Fibroblast of villous mesenchyme (primary cell): ENCODE measurements at regions not wholly inside any gene's neighbourhood (a gene's known extent, or its start where the extent isn't known, plus 50 kb on each side); places are given as distances from the start of the nearest gene placed in this dataset.

Experiments used
- DNase-seq: peaks from one replicate; pipeline ENCODE4 v3.0.0-alpha.2; 2010; ENCODE audit warnings: low read depth
- H3K4me3 ChIP-seq: 2 replicates; pipeline ENCODE4 v1.5.1; 2011; ENCODE audit warnings: low read depth, mild to moderate bottlenecking, low read length
- CTCF ChIP-seq: IDR thresholded peaks from 2 replicates; pipeline ENCODE4 v1.5.1; 2012; ENCODE audit warnings: low read depth, mild to moderate bottlenecking, low read length; ENCODE audit not compliant: insufficient read depth

GRCh38 chr2:184304006-184304405, 294.3 kb upstream of the ZNF804A start:
- no peak overlapping the region for H3K4me3 ChIP-seq
- TF ChIP-seq CTCF: no peak
- DNase-seq: no peak

- H3K4me3 ChIP-seq: no peak overlapping the region
- TF ChIP-seq CTCF: no peak
- DNase-seq: no peak
Measured at GRCh38 chr2:184305105-184305504, 293.2 kb upstream of the ZNF804A start.

- no peak for TF ChIP-seq CTCF
- H3K4me3 ChIP-seq: no peak overlapping the region
- DNase-seq: no peak
Measured at GRCh38 chr2:184308706-184309105, 289.6 kb upstream of the ZNF804A start.

- no peak overlapping the region for H3K4me3 ChIP-seq
- TF ChIP-seq CTCF: no peak
- DNase-seq: no peak
Measured at GRCh38 chr2:184312970-184313369, 285.4 kb upstream of the ZNF804A start.

- DNase-seq: no peak
- no peak for TF ChIP-seq CTCF
- H3K4me3 ChIP-seq: no peak overlapping the region
Measured at GRCh38 chr2:184314829-184315228, 283.5 kb upstream of the ZNF804A start.

- DNase-seq: no peak
Measured at GRCh38 chr2:184316921-184317320, 281.4 kb upstream of the ZNF804A start.

More at GRCh38 chr2:184316921-184317320, 281.4 kb upstream of the ZNF804A start:
- H3K4me3 ChIP-seq: no peak overlapping the region
- no peak for TF ChIP-seq CTCF
